Suprapubic skin (tissue), 4 donors: ENCODE measurements at regions not wholly inside any gene's neighbourhood (a gene's known extent, or its start where the extent isn't known, plus 50 kb on each side); places are given as distances from the start of the nearest gene placed in this dataset.

Experiments
- EP300 ChIP-seq: sonication (generic); formaldehyde crosslinking; IDR thresholded peaks from one replicate; pipeline ENCODE4 v1.6.1; 2017; ENCODE audit warnings: antibody characterized with exemption
- POLR2A ChIP-seq, 2 donors: fragments of 450-650 bp; IDR thresholded peaks; one replicate each; pipeline ENCODE4 v1.6.1; 2017; ENCODE audit warnings: antibody characterized with exemption in 2 of 2, mild to moderate bottlenecking in 2 of 2, moderate library complexity in 2 of 2
- POLR2AphosphoS5 ChIP-seq, 3 donors: sonication (generic); formaldehyde crosslinking; IDR thresholded peaks; one replicate each; pipeline ENCODE4 v1.6.1; 2017; ENCODE audit warnings: antibody characterized with exemption in 3 of 3
- TF ChIP-seq, protein P1 (sequence below), 2 donors: fragments of 200-600 bp in 1 of 2; fragments of 450-650 bp in 1 of 2; sonication (generic) in 1 of 2; IDR thresholded peaks; one replicate each; pipeline ENCODE4 v1.5.1; 2016 to 2019; ENCODE audit warnings: antibody characterized with exemption in 2 of 2, mild to moderate bottlenecking in 1 of 2, moderate library complexity in 1 of 2

DNA sequence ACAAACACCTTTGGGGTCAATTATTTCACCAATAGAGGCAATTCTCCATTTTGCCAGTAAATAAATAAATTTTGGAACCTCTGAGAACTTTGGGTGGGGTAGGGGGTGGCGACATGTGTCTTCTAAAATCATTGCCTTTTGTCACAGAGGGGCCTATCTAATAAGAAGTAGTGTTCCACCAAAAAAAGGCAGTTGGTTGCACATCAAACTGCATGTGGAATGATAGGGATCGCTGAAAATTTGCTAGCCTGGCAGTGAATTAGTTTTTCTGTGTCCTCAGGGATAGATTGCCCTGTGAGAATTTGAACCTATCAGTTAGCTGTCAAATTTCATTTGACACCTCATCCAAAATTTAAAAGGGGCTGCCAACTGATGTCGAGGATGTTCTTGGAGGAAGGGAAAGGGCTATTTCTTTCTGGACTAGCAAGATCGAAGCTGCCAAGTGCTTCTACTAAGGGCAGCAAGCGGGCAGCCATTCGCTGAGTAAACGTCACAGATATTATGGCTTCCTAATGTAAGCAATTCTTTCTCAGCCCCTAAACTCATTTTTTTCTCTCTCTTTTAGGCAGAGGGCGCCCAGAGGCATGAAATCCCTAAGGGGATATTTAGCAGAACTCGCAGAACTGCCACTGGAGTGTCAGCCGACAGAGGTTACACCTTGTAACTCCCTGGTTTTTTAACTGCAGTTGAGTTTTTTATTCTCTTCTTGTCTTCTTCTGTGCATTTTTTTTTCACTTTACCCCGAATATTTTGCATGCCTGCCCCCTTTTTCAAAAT is 2208.1 kb upstream of the WWC1 start:
- TF ChIP-seq POLR2A (IDR thresholded peaks at IDR 0.05), result no peak
- TF ChIP-seq, protein P1, sequence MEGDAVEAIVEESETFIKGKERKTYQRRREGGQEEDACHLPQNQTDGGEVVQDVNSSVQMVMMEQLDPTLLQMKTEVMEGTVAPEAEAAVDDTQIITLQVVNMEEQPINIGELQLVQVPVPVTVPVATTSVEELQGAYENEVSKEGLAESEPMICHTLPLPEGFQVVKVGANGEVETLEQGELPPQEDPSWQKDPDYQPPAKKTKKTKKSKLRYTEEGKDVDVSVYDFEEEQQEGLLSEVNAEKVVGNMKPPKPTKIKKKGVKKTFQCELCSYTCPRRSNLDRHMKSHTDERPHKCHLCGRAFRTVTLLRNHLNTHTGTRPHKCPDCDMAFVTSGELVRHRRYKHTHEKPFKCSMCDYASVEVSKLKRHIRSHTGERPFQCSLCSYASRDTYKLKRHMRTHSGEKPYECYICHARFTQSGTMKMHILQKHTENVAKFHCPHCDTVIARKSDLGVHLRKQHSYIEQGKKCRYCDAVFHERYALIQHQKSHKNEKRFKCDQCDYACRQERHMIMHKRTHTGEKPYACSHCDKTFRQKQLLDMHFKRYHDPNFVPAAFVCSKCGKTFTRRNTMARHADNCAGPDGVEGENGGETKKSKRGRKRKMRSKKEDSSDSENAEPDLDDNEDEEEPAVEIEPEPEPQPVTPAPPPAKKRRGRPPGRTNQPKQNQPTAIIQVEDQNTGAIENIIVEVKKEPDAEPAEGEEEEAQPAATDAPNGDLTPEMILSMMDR (IDR thresholded peaks at IDR 0.05), result no peak
- no peak for TF ChIP-seq POLR2AphosphoS5 (IDR thresholded peaks at IDR 0.05)
- no peak for TF ChIP-seq EP300
